ENCODE measurements at regions not wholly inside any gene's neighbourhood (a gene's known extent, or its start where the extent isn't known, plus 50 kb on each side); places are given as distances from the start of the nearest gene placed in this dataset.
"Not testable (repeated sequence)": the region's sequence is repeated elsewhere in the genome, so short reads cannot be mapped to it uniquely, and the experiment has no call there.

- Histone ChIP-seq H3K4me3 (ENCODE audit: insufficient read depth, low read length, poor library complexity, severe bottlenecking) (no peak overlapping the region), H3K9me3 (ENCODE audit: insufficient read depth, low read length) (no peaks in the 10 kb centered on the region), H3K4me2 (ENCODE audit: low read depth, low read length, poor library complexity, severe bottlenecking) (no peak overlapping the region), H3K27ac (ENCODE audit: low read depth, low read length) (no peak overlapping the region), H3K79me2 (ENCODE audit: insufficient read depth, low read length) (no peaks in the 10 kb centered on the region), H3K9ac (ENCODE audit: low read length) (no peak overlapping the region), H3K9me2 (replicated peaks; ENCODE audit: insufficient read depth, low read length) (no peaks in the 10 kb centered on the region), H3K27me3 (ENCODE audit: low read length) (no peaks in the 10 kb centered on the region), H3K36me3 (ENCODE audit: low read length) (no peaks in the 10 kb centered on the region), H4K20me1 (ENCODE audit: low read depth, low read length) (no peaks in the 10 kb centered on the region), H2AFZ (ENCODE audit: low read depth, low read length, severe bottlenecking) (no peak overlapping the region), H3F3A (ENCODE audit: insufficient read depth) (no peaks in the 10 kb centered on the region)
- no peak for TF ChIP-seq EZH2phosphoT487 (conservative IDR thresholded peaks at IDR 0.05; ENCODE audit: low read length)
- no peak for TF ChIP-seq CTCF (IDR thresholded peaks at IDR 0.05; ENCODE audit: insufficient read depth, low read length, poor library complexity, severe bottlenecking)
Measured at GRCh38 chr10:90229486-90229885, 528.1 kb downstream of the KIF20B start.

- not testable (repeated sequence) for H3K27ac ChIP-seq (ENCODE audit: low read depth, low read length); H3K9me3 ChIP-seq (ENCODE audit: insufficient read depth, low read length); H3K27me3 ChIP-seq (ENCODE audit: low read length); H2AFZ ChIP-seq (ENCODE audit: low read depth, low read length, severe bottlenecking); H3K79me2 ChIP-seq (ENCODE audit: insufficient read depth, low read length); H3F3A ChIP-seq (ENCODE audit: insufficient read depth); H3K36me3 ChIP-seq (ENCODE audit: low read length); H3K4me3 ChIP-seq (ENCODE audit: insufficient read depth, low read length, poor library complexity, severe bottlenecking); H4K20me1 ChIP-seq (ENCODE audit: low read depth, low read length); H3K4me2 ChIP-seq (ENCODE audit: low read depth, low read length, poor library complexity, severe bottlenecking); H3K9me2 ChIP-seq (replicated peaks; ENCODE audit: insufficient read depth, low read length); H3K9ac ChIP-seq (ENCODE audit: low read length)
Measured at GRCh38 chr10:90233805-90234204, 532.4 kb downstream of the KIF20B start.

- no peaks in the 10 kb centered on the region for H3K9me2 ChIP-seq (replicated peaks; ENCODE audit: insufficient read depth, low read length)
- H3F3A ChIP-seq (ENCODE audit: insufficient read depth) = no peaks in the 10 kb centered on the region
- no peak for TF ChIP-seq CTCF (IDR thresholded peaks at IDR 0.05; ENCODE audit: insufficient read depth, low read length, poor library complexity, severe bottlenecking)
- no peak for TF ChIP-seq EZH2phosphoT487 (conservative IDR thresholded peaks at IDR 0.05; ENCODE audit: low read length)
- no peak overlapping the region for H3K4me2 ChIP-seq (ENCODE audit: low read depth, low read length, poor library complexity, severe bottlenecking)
- no peaks in the 10 kb centered on the region for H3K79me2 ChIP-seq (ENCODE audit: insufficient read depth, low read length)
- H4K20me1 ChIP-seq (ENCODE audit: low read depth, low read length) = no peaks in the 10 kb centered on the region
- H3K9ac ChIP-seq (ENCODE audit: low read length) = no peak overlapping the region
- H3K9me3 ChIP-seq (ENCODE audit: insufficient read depth, low read length) = no peaks in the 10 kb centered on the region
- no peak overlapping the region for H2AFZ ChIP-seq (ENCODE audit: low read depth, low read length, severe bottlenecking)
- H3K27me3 ChIP-seq (ENCODE audit: low read length) = no peaks in the 10 kb centered on the region
- H3K27ac ChIP-seq (ENCODE audit: low read depth, low read length) = no peak overlapping the region
- no peak overlapping the region for H3K4me3 ChIP-seq (ENCODE audit: insufficient read depth, low read length, poor library complexity, severe bottlenecking)
- no peaks in the 10 kb centered on the region for H3K36me3 ChIP-seq (ENCODE audit: low read length)
Measured at GRCh38 chr10:90245623-90246022, 544.2 kb downstream of the KIF20B start.

- not testable (repeated sequence) for H3K4me3 ChIP-seq (ENCODE audit: insufficient read depth, low read length, poor library complexity, severe bottlenecking); H4K20me1 ChIP-seq (ENCODE audit: low read depth, low read length); H3K27ac ChIP-seq (ENCODE audit: low read depth, low read length); H3K27me3 ChIP-seq (ENCODE audit: low read length); H3K9me2 ChIP-seq (replicated peaks; ENCODE audit: insufficient read depth, low read length); H3K4me2 ChIP-seq (ENCODE audit: low read depth, low read length, poor library complexity, severe bottlenecking); H3K9me3 ChIP-seq (ENCODE audit: insufficient read depth, low read length); H3K79me2 ChIP-seq (ENCODE audit: insufficient read depth, low read length); H3K36me3 ChIP-seq (ENCODE audit: low read length); H3K9ac ChIP-seq (ENCODE audit: low read length); H3F3A ChIP-seq (ENCODE audit: insufficient read depth); H2AFZ ChIP-seq (ENCODE audit: low read depth, low read length, severe bottlenecking)
Measured at GRCh38 chr10:90250784-90251183, 549.4 kb downstream of the KIF20B start.

All from SU-DHL-6 (cell line).